GM18867 (cell line): ENCODE measurements at regions not wholly inside any gene's neighbourhood (a gene's known extent, or its start where the extent isn't known, plus 50 kb on each side); places are given as distances from the start of the nearest gene placed in this dataset.

ENCODE experiments used
- ATAC-seq: cut with Tn5 transposase; IDR thresholded peaks from one replicate; pipeline ENCODE4 v1.9.1; 2021; ENCODE audit warnings: mild to moderate bottlenecking, moderate library complexity; ENCODE audit not compliant: unreplicated experiment

DNA sequence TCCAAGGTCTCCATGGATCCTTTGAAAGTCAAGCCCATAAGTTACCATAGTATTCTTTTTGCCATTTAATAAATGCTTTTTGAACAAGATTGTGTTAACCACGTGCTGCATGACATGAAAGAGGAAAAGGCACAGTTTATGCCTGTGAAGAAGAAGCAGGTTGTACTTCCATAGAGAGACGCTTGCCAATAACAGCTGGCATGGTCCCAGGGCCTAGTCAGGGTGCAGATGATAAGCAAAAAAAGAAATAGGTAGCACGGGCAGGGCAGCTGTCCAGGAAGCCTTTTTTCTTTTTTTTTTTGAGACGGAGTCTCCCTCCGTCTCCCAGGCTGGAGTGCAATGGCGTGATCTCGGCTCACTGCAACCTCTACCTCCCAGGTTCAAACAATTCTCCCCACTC lies 71.8 kb upstream of the CLINT1 start:
- no peak for ATAC-seq

DNA sequence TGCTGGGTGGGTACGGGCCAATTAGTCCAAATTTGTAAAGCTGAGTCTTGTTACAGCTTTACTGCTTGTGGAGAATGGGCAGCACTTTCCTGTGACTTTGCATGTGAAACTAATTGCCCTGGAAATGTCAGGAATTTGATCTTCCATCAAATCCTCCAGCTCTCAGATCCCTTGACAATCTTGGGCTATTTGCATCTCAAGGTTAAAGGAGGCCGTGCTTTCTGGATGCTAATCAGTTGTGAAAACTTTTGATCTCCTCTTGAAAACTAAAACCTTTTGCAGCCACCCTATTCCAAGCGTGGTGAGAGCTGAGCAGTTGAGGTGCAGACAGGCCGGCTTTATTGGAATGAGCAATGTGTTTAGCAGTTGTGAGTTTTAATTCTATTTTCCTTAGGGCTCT lies 68.0 kb upstream of the CLINT1 start:
- ATAC-seq: no peak

DNA sequence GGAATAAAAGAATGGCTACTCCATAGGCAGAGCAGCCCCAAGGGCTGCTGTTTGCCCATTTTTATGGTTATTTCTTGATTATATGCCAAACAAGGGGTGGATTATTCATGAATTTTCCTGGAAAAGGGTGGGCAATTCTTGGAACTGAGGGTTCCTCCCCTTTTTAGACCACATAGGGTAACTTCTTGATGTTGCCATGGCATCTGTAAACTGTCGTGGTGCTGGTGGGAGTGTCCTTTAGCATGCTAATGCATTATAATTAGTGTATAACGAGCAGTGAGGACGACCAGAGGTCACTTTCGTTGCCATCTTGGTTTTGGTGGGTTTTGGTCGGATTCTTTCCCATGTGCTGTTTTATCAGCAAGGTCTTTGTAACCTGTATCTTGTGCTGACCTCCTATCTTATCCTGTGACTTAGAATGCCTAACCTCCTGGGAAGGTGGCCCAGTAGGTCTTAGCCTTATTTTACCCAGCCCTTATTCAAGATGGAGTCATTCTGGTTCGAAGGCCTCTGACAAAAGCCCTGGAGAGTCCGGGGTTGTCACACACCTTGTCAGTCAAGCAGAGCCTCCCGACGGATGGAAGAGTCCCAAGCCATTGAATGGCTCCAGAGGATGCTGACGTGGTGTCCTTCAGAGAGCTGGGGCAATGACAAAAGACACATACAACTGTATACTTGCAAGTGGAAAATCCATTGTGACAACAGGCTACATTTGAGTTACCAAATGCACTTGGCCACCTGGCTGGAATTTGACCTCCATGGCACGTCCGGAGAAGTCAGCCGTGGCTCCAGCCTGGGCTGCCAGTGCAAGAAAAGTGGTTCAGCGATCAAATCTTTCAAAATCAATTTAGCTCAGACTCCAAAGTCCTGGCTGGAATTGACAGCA lies 67.1 kb upstream of the CLINT1 start:
- ATAC-seq: no peak

DNA sequence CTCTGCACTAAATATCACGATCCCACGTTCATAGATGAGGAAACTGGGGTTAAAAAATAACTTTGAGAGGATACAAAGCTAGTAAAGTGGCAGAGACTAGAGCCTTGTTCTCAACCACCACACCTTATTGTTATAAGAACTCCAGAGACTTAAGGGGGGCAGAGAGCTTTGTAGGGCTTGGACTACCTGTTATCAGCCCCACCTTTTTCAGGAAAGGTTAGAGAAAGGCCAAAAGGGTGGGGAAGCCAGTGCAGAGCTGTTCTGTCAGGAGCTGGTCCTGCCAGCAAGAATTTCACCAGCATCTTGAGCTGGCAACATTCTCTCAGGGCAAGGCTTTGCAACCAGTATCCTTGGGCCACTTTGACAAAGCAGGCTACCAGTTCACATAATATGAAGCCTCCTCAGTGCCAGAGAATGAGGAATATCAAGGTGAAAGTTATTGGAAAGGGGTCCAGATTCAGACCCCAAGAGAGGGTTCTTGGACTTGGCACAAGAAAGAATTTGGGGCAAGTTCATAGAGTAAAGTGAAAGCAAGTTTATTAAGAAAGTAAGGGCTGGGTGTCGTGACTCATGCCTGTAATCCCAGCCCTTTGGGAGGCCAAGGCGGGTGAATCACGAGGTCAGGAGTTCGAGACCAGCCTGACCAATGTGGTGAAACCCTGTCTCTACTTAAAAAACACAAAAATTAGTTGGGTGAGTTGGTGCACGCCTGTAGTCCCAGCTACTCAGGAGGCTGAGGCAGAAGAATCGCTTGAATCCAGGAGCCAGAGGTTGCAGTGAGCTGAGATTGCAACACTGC lies 66.2 kb upstream of the CLINT1 start:
- no peak for ATAC-seq

DNA sequence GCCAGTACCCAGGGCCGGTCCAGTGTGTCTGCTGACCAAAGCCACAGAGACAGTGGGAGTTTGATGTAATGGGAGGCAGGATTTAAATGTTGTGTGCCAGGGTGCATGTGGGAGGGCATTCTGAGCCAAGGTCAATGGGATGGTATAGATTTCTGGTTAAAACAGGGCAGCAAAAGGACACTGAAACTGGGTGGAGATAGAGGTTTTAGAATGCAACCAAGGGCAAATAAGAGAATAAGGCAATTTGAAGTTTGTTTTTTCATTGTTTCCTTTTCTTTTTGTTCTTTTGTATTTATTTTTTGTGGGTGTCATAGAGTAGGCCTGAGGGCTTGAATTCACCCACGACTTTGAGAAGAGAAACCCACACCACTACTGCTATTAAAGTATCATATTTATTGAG lies 65.5 kb upstream of the CLINT1 start:
- ATAC-seq: no peak

DNA sequence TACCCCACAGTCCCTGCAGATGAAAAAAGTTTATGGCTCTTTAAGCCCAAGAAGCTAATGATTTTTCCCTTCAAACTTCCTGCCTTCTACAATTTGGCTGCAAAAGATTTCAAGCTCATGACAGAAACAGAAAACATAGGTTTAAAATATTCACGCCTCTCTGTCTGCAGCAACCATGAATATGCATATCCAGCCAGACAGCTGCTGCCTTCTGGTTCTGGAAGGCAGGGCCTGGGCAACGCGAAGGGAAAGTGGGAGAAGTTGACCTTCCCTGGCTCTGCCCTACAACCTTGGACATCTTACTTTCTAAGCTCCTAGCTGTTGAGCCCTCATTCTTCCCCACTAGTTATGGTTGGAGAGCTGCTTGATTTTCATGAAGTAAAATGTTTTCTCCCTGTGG lies 64.8 kb upstream of the CLINT1 start:
- no peak for ATAC-seq

DNA sequence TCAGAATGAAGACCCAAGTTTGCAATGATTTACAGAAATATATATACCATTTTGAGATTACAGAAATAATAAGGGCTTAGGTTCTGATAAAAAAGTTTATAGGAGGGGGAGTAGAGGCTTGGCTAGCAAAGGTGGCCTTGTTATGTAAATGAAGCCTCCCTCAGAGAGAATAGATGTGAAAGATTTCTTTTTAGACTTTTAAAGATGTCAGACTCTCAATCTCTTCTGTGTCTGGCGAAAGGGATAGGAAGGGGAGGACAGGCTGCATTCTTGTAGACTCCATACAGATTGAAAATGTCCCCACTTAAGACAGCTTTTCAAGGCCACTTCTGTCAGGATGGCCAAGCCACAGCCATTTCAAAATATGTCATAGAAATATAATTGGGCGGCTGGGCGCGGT lies 63.1 kb upstream of the CLINT1 start:
- no peak for ATAC-seq

DNA sequence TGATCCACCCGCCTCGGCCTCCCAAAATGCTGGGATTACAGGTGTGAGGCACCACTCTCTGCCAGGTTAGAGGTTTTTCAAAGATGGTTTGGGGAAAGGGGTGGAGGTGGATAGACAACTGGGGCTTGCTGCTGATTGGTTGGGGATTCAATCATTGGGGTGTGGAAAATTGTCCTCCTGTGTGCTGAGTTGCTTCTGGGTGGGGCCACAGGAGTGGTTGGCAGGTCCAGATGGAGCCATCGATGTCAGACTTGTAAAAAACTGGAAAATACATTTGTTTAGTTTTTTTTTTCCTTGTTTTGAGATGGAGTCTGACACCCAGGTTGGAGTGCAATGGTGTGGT lies 61.9 kb upstream of the CLINT1 start:
- no peak for ATAC-seq

DNA sequence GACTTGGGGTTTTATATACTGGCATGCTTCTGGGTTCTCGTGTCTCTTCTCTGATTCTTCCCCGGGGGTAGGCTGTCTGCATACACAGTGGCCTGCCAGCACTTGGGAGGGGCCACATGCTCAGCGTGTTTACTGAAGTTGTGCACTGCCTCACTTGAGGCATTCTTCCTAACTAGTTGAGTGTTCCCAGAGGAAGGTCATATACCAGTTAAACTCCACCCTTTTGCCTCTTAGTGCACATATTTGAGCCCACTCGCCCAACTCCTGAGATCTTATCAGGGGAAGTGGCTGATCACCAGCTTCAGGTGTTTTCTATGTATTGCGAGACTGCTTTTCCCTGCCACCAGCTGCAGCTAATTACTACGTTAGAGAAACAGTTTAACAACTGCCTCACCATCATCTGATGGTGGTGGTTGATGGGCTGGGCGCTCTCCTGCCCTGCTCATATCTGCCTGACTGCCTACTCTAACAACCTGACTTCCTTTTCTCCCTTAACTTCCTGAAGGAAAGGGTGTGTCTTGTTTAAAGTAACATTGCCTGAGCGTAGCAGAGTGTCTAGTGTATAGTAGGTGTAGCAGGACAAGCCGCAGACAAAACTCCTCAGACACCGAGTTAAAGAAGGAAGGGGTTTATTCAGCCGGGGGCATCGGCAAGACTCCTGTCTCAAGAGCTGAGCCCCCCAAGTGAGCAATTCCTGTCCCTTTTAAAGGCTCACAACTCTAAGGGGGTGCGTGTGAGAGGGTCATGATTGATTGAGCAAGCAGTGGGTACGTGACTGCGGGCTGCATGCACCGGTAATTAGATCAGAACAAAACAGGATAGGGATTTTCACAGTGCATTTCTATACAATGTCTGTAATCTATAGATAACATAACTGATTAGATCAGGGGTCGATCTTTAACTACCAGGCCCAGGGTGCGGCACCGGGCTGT lies 60.1 kb upstream of the CLINT1 start:
- no peak for ATAC-seq

DNA sequence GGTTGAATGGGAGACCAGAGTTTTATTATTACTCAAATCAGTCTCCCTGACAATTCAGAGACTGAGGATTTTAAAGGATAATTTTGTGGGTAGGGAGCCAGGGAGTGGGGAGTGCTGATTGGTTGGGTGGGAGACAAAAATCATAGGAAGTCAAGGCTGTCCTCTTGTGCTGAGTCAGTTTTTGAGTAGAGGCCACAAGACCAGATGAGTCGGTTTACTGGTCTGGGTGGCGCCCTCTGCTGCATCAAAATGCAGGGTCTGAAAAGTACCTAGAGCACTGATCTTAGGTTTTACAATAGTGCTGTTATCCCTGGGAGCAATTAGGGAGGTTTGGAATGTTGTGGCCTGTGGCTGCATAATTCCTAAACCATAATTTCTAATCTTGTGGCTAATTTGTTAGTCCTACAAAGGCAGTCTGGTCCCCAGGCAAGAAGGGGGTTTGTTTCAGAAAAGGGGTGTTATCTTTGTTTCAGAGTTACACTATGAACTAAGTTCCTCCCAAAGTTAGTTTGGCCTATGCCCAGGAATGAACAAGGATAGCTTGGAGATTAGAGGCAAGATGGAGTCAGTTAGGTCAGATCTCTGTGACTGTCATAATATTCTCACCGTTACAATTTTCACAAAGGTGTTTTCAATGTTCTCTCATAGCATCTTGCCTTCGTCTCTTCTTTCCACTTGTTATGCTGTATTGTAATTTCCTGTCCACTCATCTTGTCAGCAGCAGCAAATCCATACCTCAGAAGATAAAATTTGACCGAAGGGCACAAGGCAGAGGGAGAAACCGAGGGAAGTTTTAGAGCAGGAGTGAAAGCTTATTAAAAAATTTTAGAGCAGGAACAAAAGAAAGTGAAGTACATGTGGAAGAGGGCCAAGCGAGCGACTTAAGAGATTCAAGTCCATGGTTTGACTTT lies 59.2 kb upstream of the CLINT1 start:
- ATAC-seq: peak; percentile 74

DNA sequence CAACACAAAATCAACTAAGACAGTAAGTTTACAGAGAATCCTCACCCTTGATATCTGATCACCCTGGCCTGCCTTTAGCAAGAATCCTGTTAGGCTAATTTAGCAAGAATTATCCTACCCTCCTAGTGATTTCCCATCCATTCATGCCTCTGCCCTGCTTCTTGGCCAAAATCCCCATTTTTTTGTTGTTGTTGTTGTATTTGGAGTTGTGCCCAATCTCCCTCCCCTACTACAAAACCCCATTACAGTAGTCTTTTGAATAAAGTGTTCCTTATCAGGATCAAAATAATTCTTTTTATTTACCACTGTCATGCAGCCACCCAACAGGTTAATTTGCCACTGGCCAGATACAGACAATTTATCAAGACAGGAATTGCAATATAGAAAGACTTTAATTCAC lies 58.5 kb upstream of the CLINT1 start:
- ATAC-seq: no peak

DNA sequence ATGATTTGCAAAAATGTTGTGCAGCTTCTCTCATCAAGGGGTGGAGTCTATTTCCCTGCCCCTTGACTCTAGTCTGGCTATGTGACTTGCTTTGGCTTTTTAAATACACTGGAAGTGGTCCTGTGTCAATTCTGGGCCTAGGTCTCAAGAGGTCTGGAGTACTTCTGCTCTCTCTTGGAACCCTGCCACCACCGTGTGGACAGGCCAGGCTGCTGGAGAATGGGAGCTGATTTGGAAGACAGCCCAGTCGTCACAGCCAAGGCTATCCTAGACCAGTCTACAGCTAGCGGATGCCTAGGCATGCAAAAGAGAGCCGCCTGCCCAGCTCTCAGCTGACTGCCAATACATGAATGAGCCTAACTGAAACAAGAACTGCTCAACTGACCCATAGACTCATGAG lies 56.7 kb upstream of the CLINT1 start:
- ATAC-seq: no peak

DNA sequence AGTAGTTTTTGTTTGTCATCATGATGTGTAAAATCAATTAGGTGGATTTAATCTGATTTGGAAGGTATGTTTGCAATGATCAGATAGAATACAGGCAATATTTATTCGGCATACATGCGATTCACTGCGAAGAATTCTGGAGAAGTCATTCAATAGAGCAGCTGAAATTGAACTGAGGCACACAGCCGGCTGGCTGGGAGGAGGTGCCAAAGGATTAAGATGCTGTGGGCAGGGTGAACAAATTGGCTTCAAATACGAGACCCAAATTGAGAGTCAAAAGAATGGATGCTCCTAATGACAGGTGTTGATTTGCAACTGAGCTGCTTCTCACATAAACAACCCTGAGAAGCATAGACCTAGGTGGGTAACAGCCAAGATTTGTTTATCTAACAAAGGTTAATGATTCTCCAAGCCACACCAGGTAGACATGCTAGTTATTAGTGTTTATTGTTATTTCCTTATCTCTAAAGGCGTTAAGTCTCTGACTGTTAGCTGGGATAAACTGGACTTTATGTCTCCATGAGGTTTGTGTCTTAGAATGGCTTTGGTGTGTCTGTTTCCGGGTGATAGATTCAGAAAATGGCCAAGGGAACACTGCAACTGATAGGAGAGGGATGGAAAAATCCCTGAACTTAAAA lies 55.3 kb upstream of the CLINT1 start:
- no peak for ATAC-seq

DNA sequence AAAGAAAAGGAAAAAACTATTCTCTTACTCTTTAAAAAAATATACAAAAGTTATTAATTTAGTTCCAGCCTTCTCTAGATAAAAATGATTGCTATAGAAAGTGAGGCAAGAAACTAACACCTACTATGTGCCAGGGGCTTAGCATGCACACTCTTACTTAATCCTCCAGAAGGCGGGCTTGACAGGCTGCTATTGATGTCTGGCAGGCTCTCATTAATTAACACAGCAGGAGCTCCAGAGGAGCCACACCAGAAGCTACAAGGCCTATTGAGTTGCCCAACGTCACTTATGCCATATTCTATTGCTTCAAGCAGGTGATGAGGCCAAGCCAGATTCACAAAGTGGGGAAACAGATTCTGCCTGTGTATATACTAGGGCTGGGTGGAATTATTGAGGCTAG lies 54.6 kb upstream of the CLINT1 start:
- ATAC-seq: no peak

DNA sequence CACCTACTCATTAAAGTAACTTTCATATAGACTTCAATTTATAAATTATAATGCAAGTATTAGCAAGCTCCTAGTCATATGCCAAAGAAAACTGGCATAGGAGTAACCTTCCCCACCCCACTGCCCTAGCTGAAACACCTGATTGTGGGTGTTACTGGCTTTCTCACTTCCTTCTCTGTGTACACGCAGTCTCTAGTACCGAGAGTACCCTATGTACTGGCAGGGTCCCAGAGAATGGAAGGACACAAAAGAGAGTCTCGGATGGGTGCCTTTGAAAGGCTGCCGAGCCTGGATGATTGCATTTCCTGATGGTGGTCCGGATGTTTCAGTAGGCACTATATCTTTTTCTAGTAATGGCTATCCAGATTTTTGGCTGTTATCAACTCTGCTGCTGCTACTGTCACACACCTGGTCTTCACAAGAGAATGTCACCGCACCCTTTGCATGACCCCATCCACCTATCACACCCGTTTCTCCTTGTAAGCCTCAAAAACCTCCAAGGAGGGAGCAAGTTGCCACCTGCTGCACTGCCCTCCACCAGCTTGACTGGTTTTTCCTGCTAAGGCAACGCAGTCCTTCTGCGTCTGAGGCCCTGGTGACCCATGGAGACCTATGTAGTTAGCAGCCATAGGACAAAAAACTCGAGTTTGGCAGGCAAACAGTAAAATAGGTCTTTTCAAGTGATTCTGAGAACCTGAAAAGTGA lies 53.8 kb upstream of the CLINT1 start:
- peak; percentile 96 for ATAC-seq

DNA sequence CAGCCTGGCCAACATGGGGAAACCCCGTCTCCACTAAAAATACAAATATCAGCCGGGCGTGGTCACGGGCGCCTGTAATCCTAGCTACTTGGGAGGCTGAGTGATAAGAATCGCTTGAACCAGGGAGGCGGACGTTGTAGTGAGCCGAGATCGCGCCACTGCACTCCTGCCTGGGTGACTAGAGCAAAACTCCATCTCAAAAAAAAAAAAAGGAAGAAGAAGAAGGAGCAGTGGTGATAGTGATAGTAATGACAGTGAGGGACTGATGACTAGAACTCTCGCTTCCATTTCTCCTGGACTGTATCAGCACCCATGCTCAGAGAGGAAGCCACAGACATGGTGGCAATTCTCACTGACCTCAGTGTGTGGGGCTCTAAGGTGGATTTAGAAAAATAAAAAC lies 52.6 kb upstream of the CLINT1 start:
- no peak for ATAC-seq
